Gastrocnemius medialis (tissue), 4 donors: ENCODE measurements at regions not wholly inside any gene's neighbourhood (a gene's known extent, or its start where the extent isn't known, plus 50 kb on each side); places are given as distances from the start of the nearest gene placed in this dataset.

Experiments
- ATAC-seq, 2 donors: fragments of 150-250 bp; one replicate each; pipeline ENCODE4 v1.9.1; 2016
- DNase-seq, 2 donors: peaks; one replicate each; pipeline ENCODE4 v3.0.0-alpha.2; 2019
- H3K27ac ChIP-seq, 4 donors: fragments of 200-600 bp; sonication (generic); 1 replicate in 1 of 4; 2 replicates in 3 of 4; pipeline ENCODE4 v1.5.1; 2016 to 2018; ENCODE audit warnings: mild to moderate bottlenecking in 2 of 4, moderate library complexity in 1 of 4
- H3K27me3 ChIP-seq, 3 donors: fragments of 200-600 bp; sonication (generic) in 2 of 3; 1 replicate in 1 of 3; 2 replicates in 2 of 3; pipeline versions ENCODE4 v1.5.1 to v1.6.0; 2016 to 2019; ENCODE audit warnings: mild to moderate bottlenecking in 1 of 3, moderate library complexity in 1 of 3
- H3K36me3 ChIP-seq, 2 donors: fragments of 200-600 bp; sonication (generic) in 1 of 2; one replicate each; pipeline ENCODE4 v1.5.1; 2017 to 2018
- H3K4me1 ChIP-seq, 2 donors: fragments of 200-600 bp; sonication (generic) in 1 of 2; one replicate each; pipeline ENCODE4 v1.5.1; 2016 to 2017; ENCODE audit warnings: mild to moderate bottlenecking in 2 of 2
- H3K4me3 ChIP-seq, 4 donors: fragments of 200-600 bp; sonication (generic) in 3 of 4; 1 replicate in 1 of 4; 2 replicates in 3 of 4; pipeline ENCODE4 v1.5.1; 2016 to 2019; ENCODE audit warnings: mild to moderate bottlenecking in 2 of 4
- H3K9me3 ChIP-seq, 3 donors: fragments of 200-600 bp; sonication (generic) in 2 of 3; 1 replicate in 1 of 3; 2 replicates in 2 of 3; pipeline ENCODE4 v1.5.1; 2016 to 2019
- POLR2A ChIP-seq, 2 donors: fragments of 450-650 bp; IDR thresholded peaks; one replicate each; pipeline ENCODE4 v1.6.1; 2017; ENCODE audit warnings: antibody characterized with exemption in 2 of 2, mild to moderate bottlenecking in 2 of 2, moderate library complexity in 2 of 2
- in situ Hi-C, 4 donors: fragments of 200-750 bp; cut with MboI; loops; one replicate each; pipeline versions ENCODE4 v1.15.0 to v1.8.0; 2017; ENCODE audit warnings: low sequenced_read_pairs in 4 of 4
- intact Hi-C: fragments of 100-400 bp; cut with DNase I; formaldehyde crosslinking; loops from one replicate; pipeline ENCODE4 v1.15.1; 2023; ENCODE audit warnings: low total_unique reads
- TF ChIP-seq, protein P1 (sequence below), 5 experiments: fragments of 450-650 bp in 3 of 5; fragments of 200-600 bp in 2 of 5; sonication (generic) in 2 of 5; IDR thresholded peaks in 4 of 5; conservative IDR thresholded peaks in 1 of 5; 1 replicate in 4 of 5; 2 replicates in 1 of 5; pipeline ENCODE4 v1.5.1; 2016 to 2019; ENCODE audit warnings: antibody characterized with exemption in 5 of 5, mild to moderate bottlenecking in 3 of 5, moderate library complexity in 3 of 5

DNA sequence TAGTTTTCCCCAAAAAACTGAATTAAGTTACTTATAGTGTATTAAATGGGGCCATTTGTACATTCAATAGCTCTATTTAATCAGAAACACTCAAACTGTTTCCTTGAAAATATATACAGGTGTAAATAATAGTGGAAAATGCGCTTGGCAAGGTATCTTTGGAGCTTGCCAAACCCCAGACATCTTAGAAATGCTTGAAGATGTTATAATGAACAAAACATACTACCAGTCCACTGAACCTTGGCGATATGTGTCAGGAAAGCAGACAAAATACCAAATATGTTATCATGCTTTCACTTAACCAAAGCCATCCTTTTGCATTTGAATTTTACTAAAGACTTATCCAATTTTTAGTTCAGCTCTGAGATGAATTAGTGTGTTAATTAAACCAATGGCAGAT is 352.7 kb upstream of the SEMA3A start:
- ATAC-seq (no peak), DNase-seq (no peak)
- Histone ChIP-seq H3K27me3 (no peaks in the 10 kb centered on the region), H3K4me3 (no peak overlapping the region), H3K27ac (no peak overlapping the region), H3K4me1 (no peaks in the 10 kb centered on the region), H3K36me3 (no peaks in the 10 kb centered on the region), H3K9me3 (no peaks in the 10 kb centered on the region)
- intact Hi-C loops, result no loop called here
- in situ Hi-C loops, result no loop called here
- TF ChIP-seq, protein P1, sequence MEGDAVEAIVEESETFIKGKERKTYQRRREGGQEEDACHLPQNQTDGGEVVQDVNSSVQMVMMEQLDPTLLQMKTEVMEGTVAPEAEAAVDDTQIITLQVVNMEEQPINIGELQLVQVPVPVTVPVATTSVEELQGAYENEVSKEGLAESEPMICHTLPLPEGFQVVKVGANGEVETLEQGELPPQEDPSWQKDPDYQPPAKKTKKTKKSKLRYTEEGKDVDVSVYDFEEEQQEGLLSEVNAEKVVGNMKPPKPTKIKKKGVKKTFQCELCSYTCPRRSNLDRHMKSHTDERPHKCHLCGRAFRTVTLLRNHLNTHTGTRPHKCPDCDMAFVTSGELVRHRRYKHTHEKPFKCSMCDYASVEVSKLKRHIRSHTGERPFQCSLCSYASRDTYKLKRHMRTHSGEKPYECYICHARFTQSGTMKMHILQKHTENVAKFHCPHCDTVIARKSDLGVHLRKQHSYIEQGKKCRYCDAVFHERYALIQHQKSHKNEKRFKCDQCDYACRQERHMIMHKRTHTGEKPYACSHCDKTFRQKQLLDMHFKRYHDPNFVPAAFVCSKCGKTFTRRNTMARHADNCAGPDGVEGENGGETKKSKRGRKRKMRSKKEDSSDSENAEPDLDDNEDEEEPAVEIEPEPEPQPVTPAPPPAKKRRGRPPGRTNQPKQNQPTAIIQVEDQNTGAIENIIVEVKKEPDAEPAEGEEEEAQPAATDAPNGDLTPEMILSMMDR (IDR thresholded peaks at IDR 0.05 in 4 of 5, conservative IDR thresholded peaks at IDR 0.05 in 1 of 5), result no peak
- TF ChIP-seq POLR2A (IDR thresholded peaks at IDR 0.05), result no peak

DNA sequence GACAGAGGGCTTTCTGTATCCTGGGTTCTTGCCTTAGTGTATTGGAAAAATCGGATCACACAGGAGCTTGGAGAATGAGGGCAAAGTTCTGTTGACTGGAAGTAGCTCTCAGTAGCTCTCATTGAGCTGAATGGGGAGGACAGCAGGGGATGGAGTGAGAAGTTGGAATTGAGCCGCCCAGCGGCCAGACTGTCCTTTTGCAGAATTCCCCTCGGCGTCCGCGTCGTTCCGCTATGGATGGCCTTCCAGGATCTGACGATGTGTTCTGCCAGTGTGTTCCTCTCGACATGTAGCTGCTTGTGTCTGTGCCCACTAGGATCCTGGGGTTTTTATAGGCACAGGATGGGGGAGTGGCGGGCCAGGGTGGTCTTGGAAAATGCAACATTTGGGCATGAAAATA is 351.8 kb upstream of the SEMA3A start:
- no peak overlapping the region for H3K27ac ChIP-seq
- H3K4me1 ChIP-seq, result no peaks in the 10 kb centered on the region
- in situ Hi-C loops (no loop called here), intact Hi-C loops (no loop called here)
- no peaks in the 10 kb centered on the region for H3K36me3 ChIP-seq
- DNase-seq (no peak), ATAC-seq (no peak)
- H3K27me3 ChIP-seq, result no peaks in the 10 kb centered on the region
- H3K4me3 ChIP-seq, result no peak overlapping the region
- H3K9me3 ChIP-seq, result no peaks in the 10 kb centered on the region
- TF ChIP-seq, protein P1 (IDR thresholded peaks at IDR 0.05 in 4 of 5, conservative IDR thresholded peaks at IDR 0.05 in 1 of 5), result no peak
- no peak for TF ChIP-seq POLR2A (IDR thresholded peaks at IDR 0.05)

DNA sequence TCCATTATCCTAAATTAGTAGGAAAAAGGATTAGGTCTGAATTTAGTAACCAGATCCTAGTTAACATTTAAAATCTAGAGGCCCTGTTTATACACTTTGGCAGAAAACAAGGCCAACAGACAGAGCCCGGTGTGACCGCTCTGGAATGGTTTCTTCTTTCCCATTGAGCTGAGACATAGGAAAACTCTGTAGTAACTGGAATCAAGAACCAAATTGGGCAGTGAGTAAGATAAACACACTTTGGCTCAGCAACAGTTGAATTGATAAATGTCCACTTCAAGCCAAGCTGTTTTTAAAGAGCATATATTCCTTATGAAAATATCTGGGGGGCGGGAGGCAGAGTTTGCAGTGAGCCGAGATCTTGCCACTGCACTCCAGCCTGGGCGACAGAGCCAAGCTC is 343.7 kb upstream of the SEMA3A start:
- intact Hi-C loops (no loop called here), in situ Hi-C loops (no loop called here)
- Histone ChIP-seq H3K27me3 (no peaks in the 10 kb centered on the region), H3K9me3 (no peaks in the 10 kb centered on the region), H3K4me1 (no peaks in the 10 kb centered on the region), H3K4me3 (no peak overlapping the region), H3K27ac (no peak overlapping the region), H3K36me3 (no peaks in the 10 kb centered on the region)
- DNase-seq (no peak), ATAC-seq (no peak)
- TF ChIP-seq POLR2A (IDR thresholded peaks at IDR 0.05), result no peak
- TF ChIP-seq, protein P1 (IDR thresholded peaks at IDR 0.05 in 4 of 5, conservative IDR thresholded peaks at IDR 0.05 in 1 of 5), result no peak

DNA sequence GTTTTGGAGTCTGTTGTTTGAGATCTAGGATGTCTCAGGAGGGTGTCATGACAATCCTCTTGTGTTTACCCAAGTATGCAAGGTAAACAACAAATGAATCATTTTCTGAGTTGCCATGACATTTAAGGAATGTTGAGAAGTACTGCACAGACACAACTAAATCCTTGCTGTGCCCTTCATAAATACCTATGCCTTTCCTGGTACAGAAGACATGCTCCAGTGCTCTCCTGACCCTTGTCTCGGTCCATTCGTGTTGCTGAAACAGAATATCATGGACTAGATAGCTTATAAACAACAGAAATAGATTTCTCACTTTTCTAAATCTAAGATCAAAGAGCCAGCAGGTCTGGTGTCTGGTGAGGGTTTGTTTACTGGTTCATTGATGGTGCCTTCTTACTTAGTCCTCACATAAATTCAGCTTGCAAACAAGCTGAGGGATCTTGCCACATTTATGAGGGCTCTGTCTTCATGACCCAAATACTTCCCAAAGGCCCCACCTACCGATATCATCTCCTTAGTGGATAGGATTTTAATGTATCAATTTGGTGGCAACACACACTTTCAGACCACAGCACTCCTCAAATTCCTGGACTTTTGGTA is 341.8 kb upstream of the SEMA3A start:
- H3K27me3 ChIP-seq, result no peaks in the 10 kb centered on the region
- intact Hi-C loops, result no loop called here

More for the DNA sequence above, 341.8 kb upstream of the SEMA3A start:
- Histone ChIP-seq H3K4me1 (no peaks in the 10 kb centered on the region), H3K9me3 (no peaks in the 10 kb centered on the region), H3K4me3 (no peak overlapping the region), H3K36me3 (no peaks in the 10 kb centered on the region), H3K27ac (no peak overlapping the region)
- in situ Hi-C loops, result no loop called here
- DNase-seq (no peak), ATAC-seq (no peak)
- TF ChIP-seq POLR2A (IDR thresholded peaks at IDR 0.05), result no peak
- TF ChIP-seq, protein P1 (IDR thresholded peaks at IDR 0.05 in 4 of 5, conservative IDR thresholded peaks at IDR 0.05 in 1 of 5), result no peak
